ENCODE measurements at regions not wholly inside any gene's neighbourhood (a gene's known extent, or its start where the extent isn't known, plus 50 kb on each side); places are given as distances from the start of the nearest gene placed in this dataset.

DNA sequence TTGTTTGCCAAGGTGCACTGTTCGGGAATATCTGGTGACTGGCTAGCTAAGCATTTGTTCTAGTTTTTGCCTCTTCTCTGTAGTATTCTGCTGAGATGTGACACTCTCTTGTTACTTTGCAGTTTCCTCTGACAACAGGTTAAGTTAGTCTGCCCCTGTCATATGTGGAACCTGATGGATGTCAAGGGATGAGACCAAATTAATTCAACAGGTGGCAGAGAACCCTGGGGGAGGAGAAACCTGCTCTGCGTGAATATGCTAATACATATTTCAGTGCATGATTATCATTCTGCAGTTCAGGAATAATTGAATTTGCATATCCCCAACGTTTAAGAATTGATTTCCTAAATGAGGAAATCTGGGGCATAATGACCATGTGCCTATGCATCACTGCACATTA is 777.3 kb downstream of the PDCD6IP start:
- TF ChIP-seq, protein P1, sequence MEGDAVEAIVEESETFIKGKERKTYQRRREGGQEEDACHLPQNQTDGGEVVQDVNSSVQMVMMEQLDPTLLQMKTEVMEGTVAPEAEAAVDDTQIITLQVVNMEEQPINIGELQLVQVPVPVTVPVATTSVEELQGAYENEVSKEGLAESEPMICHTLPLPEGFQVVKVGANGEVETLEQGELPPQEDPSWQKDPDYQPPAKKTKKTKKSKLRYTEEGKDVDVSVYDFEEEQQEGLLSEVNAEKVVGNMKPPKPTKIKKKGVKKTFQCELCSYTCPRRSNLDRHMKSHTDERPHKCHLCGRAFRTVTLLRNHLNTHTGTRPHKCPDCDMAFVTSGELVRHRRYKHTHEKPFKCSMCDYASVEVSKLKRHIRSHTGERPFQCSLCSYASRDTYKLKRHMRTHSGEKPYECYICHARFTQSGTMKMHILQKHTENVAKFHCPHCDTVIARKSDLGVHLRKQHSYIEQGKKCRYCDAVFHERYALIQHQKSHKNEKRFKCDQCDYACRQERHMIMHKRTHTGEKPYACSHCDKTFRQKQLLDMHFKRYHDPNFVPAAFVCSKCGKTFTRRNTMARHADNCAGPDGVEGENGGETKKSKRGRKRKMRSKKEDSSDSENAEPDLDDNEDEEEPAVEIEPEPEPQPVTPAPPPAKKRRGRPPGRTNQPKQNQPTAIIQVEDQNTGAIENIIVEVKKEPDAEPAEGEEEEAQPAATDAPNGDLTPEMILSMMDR (IDR thresholded peaks at IDR 0.05), result no peak
- no peak for TF ChIP-seq POLR2A (IDR thresholded peaks at IDR 0.05)
